ENCODE measurements at regions not wholly inside any gene's neighbourhood (a gene's known extent, or its start where the extent isn't known, plus 50 kb on each side); places are given as distances from the start of the nearest gene placed in this dataset.

DNA sequence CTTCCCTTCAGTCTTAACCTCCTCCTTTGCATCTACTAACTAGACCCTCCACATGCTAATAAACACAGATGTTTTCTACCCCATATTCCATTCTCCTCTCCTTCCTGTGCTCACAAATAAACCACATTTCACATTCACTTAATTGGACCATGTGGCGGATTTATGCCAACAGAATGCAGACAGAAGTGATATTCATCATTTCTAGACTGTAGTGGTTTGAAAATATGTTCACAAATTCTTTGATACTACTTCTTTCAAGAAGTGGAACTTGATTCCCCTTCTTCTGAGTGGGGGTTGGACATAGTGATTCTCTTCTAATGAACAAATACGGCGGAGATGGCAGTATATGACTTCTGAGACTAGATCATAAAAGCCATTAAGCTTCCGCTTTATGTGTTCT lies 73.5 kb upstream of the SPTBN1 start:
- H3K4me1 Mint-ChIP-seq, result peaks cover 4 to 6% of the 10 kb centered on the region in 2 donors
- no peak overlapping the region for H3K27ac Mint-ChIP-seq
- ATAC-seq (replicated peaks) (no peak), DNase-seq (no peak)
- H3K27me3 Mint-ChIP-seq, result peaks cover 16 to 26% of the 10 kb centered on the region in 2 donors
- no peaks in the 10 kb centered on the region for H3K9me3 Mint-ChIP-seq
- no peaks in the 10 kb centered on the region for H3K36me3 Mint-ChIP-seq
- no peak overlapping the region for H3K4me3 Mint-ChIP-seq

DNA sequence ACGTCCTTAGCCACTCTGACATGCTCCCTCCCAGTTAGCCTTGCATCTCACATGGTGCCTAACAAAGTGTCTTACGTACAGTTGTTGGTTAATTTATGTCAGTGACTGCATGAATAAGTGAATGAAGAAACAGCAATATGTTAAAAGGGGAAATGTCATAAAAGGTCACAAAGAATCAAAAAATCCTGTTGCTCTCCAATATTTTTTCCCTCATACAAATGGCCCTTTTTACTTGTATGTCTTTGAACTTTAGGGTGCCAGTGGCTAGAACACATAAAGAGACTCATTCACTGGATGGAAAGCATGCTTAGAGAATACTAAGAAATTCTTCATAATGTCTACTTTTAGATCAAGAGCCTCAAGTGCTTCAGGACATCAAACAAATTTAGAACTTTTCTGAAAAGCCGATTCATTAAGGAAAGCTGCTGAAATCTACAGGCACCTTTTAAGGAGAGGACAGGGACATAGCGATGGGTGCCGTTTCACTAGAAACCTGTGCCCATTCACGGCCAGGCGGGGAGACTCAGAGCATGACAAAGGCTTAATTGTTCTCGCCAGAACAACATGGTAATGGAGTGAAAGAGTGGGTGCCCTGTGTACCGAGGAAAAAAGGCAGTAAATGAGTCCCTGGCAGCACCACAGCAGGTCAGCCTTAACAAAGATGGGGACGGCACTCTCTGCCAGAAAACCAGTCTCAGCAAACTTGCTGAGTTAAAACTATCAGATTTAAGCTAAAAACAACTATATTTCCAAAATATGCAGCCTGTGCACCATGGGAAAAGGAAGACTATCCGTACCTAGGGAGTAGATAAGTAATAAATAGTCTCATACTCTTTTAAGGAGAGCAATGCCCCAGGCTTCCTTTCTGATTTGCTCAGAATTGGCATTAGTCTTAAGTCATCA lies 71.6 kb upstream of the SPTBN1 start:
- H3K9me3 Mint-ChIP-seq, result no peaks in the 10 kb centered on the region
- no peak overlapping the region for H3K4me3 Mint-ChIP-seq
- peaks cover 11 to 22% of the 10 kb centered on the region in 2 donors for H3K27me3 Mint-ChIP-seq
- no peak overlapping the region for H3K27ac Mint-ChIP-seq
- peaks cover 4 to 6% of the 10 kb centered on the region in 2 donors for H3K4me1 Mint-ChIP-seq
- no peak for ATAC-seq (replicated peaks)
- DNase-seq, result no peak
- H3K36me3 Mint-ChIP-seq, result no peaks in the 10 kb centered on the region

DNA sequence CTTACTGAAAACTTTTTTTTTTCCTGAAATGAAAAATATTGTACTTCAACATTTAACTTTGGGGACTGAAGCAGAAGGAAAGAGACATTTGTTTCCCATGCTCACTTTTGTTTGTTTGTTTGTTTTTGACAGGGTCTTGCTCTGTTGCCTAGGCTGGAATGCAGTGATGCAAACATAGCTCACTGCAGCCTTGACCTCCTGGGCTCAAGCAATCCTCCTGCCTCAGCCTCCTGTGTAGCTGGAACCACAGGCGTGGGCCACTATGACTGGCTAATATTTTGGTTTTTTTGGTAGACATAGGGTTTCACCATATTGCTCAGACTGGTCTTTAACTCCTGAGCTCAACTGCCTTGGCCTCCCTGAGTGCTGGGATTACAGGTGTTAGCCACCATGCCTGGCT lies 70.9 kb upstream of the SPTBN1 start:
- H3K4me3 Mint-ChIP-seq, result no peak overlapping the region

GRCh38 chr2:54386585-54386984 lies 69.5 kb upstream of the SPTBN1 start:
- no peak overlapping the region for H3K4me3 Mint-ChIP-seq
- H3K4me1 Mint-ChIP-seq, result no peaks in the 10 kb centered on the region
- H3K27me3 Mint-ChIP-seq, result peaks cover 0 to 10% of the 10 kb centered on the region in 2 donors
- H3K27ac Mint-ChIP-seq, result no peak overlapping the region
- no peaks in the 10 kb centered on the region for H3K36me3 Mint-ChIP-seq
- no peaks in the 10 kb centered on the region for H3K9me3 Mint-ChIP-seq
- DNase-seq, result no peak
- ATAC-seq (replicated peaks), result no peak

More for the DNA sequence above, 70.9 kb upstream of the SPTBN1 start:
- ATAC-seq (replicated peaks) (no peak), DNase-seq (no peak)
- Mint-ChIP-seq H3K36me3 (no peaks in the 10 kb centered on the region), H3K9me3 (no peaks in the 10 kb centered on the region), H3K27me3 (peaks cover 6 to 20% of the 10 kb centered on the region in 2 donors), H3K4me1 (peaks cover 3 to 6% of the 10 kb centered on the region in 2 donors), H3K27ac (no peak overlapping the region)

DNA sequence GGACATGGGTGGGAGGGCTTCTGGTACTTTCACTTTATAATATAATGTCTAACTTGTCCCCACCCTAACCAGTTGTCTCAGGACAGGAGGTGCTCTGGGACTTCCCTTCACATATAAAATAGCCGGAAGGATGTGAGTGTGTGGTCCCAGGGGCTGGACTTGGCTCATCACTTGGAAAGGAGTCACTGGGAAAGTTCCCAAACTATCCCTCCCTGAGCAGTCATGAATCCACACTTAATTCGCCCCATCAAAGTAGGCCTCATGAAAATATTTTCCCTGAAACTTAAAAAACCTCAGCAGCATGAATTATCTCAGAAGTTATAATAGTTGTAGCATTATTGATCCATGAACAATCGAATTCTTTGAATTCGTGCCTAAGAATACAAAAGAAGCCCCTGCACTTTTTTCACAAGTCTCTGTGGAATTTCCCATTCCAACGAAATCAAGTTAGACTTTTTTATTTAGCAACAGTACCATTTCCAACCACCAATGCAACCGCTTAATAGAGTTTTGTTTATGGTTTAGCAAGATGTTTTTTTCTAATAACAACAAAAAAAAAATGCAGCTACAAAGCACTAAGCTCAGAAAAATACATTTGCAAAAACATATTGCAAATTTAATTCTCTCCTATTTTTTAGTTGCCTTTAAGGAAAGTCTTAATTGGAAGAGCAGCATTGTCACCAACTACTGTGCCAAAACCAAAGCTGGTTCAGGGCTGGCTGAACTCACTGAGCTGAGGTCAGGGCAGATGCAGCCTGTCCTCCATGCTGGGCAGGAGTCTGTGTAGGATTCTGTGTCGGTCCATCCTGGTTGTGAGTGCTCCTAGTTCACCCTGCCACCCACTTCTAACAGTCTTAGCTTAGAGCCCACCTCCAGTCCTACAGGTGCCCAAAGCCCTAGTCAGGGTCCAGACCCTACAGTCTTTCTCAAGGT lies 68.8 kb upstream of the SPTBN1 start:
- DNase-seq (no peak), ATAC-seq (replicated peaks) (no peak)
- Mint-ChIP-seq H3K4me1 (no peaks in the 10 kb centered on the region), H3K27ac (no peak overlapping the region), H3K9me3 (no peaks in the 10 kb centered on the region), H3K36me3 (no peaks in the 10 kb centered on the region), H3K27me3 (peaks cover 0 to 10% of the 10 kb centered on the region in 2 donors), H3K4me3 (no peak overlapping the region)

DNA sequence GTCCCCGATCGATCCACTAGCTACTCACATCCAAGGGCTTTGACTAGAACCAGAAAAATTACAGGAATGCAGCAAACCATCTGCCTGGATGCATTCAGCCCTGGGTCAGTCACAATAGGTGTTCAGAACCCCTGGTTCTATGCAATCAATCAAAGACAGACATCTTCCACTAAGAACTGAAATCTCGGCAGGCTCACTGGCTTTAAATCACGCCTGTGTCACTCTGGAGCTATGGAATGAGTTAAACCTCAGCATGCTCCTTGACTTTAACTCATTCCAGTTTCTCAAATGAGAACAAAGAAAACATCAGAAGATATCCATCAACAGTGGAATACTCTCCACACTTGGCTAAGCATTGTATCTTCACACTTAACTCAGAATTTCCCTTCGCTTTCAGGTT lies 68.1 kb upstream of the SPTBN1 start:
- H3K9me3 Mint-ChIP-seq, result no peaks in the 10 kb centered on the region
- H3K4me3 Mint-ChIP-seq, result no peak overlapping the region
- no peaks in the 10 kb centered on the region for H3K4me1 Mint-ChIP-seq
- ATAC-seq (replicated peaks) (no peak), DNase-seq (no peak)
- peaks cover 0 to 10% of the 10 kb centered on the region in 2 donors for H3K27me3 Mint-ChIP-seq
- no peak overlapping the region for H3K27ac Mint-ChIP-seq
- no peaks in the 10 kb centered on the region for H3K36me3 Mint-ChIP-seq

- H3K27me3 Mint-ChIP-seq, result peaks cover 0 to 9% of the 10 kb centered on the region in 2 donors
- peaks cover 0 to 3% of the 10 kb centered on the region in 2 donors for H3K9me3 Mint-ChIP-seq
- H3K36me3 Mint-ChIP-seq, result peaks cover 0 to 4% of the 10 kb centered on the region in 2 donors
- H3K27ac Mint-ChIP-seq, result no peak overlapping the region
- ATAC-seq (replicated peaks) (no peak), DNase-seq (no peak)
- H3K4me1 Mint-ChIP-seq, result peaks cover 4 to 9% of the 10 kb centered on the region in 2 donors
- H3K4me3 Mint-ChIP-seq, result no peak overlapping the region
Observed at GRCh38 chr2:54392555-54393324, 63.4 kb upstream of the SPTBN1 start.

DNA sequence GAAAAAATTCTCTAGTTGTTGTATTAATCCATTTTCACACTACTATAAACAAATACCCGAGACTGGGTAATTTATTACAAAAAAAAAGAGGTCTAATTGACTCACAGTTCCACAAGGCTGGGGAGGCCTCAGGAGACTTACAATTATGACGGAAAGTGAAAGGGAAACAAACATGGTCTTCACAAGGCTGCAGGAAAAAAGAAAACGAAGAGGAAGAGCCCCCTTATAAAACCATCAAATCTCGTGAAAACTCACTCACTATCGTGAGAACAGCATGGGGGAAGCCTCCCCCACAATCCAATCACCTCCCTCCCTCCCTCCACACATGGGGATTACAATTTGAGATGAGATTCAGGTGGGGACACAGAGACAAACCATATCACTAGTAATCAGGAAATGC lies 61.7 kb upstream of the SPTBN1 start:
- Mint-ChIP-seq H3K4me3 (peak overlapping the region; percentile 18 to 23), H3K27me3 (peaks cover 4 to 10% of the 10 kb centered on the region in 2 donors), H3K27ac (peak overlapping the region; percentile 68), H3K4me1 (peaks cover 4 to 9% of the 10 kb centered on the region in 2 donors), H3K36me3 (peaks cover 0 to 4% of the 10 kb centered on the region in 2 donors), H3K9me3 (peaks cover 0 to 3% of the 10 kb centered on the region in 2 donors)
- ATAC-seq (replicated peaks), result peak; percentile 59 to 69
- peak; percentile 9 for DNase-seq

DNA sequence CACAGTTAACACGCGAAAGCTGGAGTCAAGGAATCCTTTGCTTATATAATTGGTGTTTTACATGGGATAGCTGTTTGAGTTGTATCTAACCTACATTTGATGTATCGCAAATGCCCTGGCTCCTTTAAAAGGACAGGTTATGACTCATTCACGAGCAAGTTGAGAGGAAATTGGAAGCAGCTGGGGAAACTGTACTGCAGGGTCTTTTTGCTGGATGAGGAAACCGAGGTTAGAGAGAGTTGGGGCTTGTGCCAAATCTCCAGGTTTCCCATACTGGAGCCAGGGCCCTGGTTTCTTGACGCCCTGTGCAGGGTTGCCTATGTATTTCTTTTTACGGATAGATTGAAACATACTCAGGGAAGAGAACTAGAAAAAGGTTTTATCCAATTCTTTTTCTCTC lies 60.0 kb upstream of the SPTBN1 start:
- H3K27ac Mint-ChIP-seq, result no peak overlapping the region
- H3K27me3 Mint-ChIP-seq, result peaks cover 18 to 26% of the 10 kb centered on the region in 2 donors
- DNase-seq, result no peak
- ATAC-seq (replicated peaks), result no peak
- peaks cover 0 to 3% of the 10 kb centered on the region in 2 donors for H3K9me3 Mint-ChIP-seq
- peaks cover 0 to 4% of the 10 kb centered on the region in 2 donors for H3K36me3 Mint-ChIP-seq
- no peak overlapping the region for H3K4me3 Mint-ChIP-seq
- H3K4me1 Mint-ChIP-seq, result peaks cover 4 to 9% of the 10 kb centered on the region in 2 donors

GRCh38 chr2:54396798-54397197 lies 59.3 kb upstream of the SPTBN1 start:
- no peak overlapping the region for H3K4me3 Mint-ChIP-seq
- no peak for DNase-seq
- peaks cover 4 to 9% of the 10 kb centered on the region in 2 donors for H3K4me1 Mint-ChIP-seq
- peaks cover 22 to 33% of the 10 kb centered on the region in 2 donors for H3K27me3 Mint-ChIP-seq
- no peak overlapping the region for H3K27ac Mint-ChIP-seq
- ATAC-seq (replicated peaks), result no peak
- peaks cover 0 to 3% of the 10 kb centered on the region in 2 donors for H3K9me3 Mint-ChIP-seq
- H3K36me3 Mint-ChIP-seq, result peaks cover 0 to 4% of the 10 kb centered on the region in 2 donors

DNA sequence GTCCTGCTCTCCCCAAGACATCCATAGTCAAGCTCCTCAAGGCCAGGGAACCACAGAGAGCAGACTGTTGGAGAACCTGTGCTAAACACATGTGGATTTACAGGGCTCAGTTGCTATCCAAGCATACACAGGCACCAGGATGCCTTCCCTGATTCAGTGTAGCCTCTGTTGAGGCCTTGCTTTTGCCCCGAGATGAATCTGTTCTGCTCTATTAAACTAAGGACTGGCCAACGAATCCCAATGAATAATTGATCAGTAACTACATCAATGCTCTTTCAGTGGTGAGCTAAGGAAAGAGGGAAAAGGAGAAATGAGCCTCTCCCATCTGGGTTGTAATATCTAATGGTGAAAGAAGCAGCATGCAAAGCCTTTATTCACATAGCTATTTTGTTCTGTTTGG lies 58.7 kb upstream of the SPTBN1 start:
- Mint-ChIP-seq H3K9me3 (peaks cover 0 to 3% of the 10 kb centered on the region in 2 donors), H3K27me3 (peaks cover 25 to 39% of the 10 kb centered on the region in 2 donors), H3K4me1 (peaks cover 4 to 9% of the 10 kb centered on the region in 2 donors), H3K36me3 (peaks cover 0 to 4% of the 10 kb centered on the region in 2 donors), H3K4me3 (no peak overlapping the region), H3K27ac (no peak overlapping the region)
- DNase-seq (no peak), ATAC-seq (replicated peaks) (no peak)

DNA sequence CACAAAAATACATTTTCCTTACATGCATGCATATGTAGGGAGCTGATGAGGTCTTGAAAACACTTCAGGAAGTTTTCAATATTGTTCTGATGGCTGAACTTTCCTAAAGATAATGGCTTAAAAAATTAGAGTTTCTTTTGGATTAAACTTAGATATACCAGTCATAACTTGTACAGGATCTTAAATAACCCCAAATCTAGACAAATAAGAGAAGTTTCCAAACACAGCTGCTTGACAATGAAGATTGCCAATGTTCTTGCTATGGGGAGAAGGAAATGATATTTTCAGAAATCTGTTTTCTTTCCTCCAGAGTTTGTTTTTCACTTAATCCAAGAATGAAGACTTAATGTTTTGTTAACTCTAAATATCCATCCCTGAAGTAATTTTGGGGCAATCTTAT lies 54.6 kb upstream of the SPTBN1 start:
- no peak overlapping the region for H3K4me3 Mint-ChIP-seq
- H3K27me3 Mint-ChIP-seq, result peaks cover 45 to 52% of the 10 kb centered on the region in 2 donors
- no peaks in the 10 kb centered on the region for H3K9me3 Mint-ChIP-seq
- H3K4me1 Mint-ChIP-seq, result peaks cover 2 to 4% of the 10 kb centered on the region in 2 donors
- H3K27ac Mint-ChIP-seq, result no peak overlapping the region
- no peak for DNase-seq
- no peaks in the 10 kb centered on the region for H3K36me3 Mint-ChIP-seq
- no peak for ATAC-seq (replicated peaks)

GRCh38 chr2:54402350-54402749 lies 53.8 kb upstream of the SPTBN1 start:
- peaks cover 4% of the 10 kb centered on the region in 2 donors for H3K4me1 Mint-ChIP-seq
- no peaks in the 10 kb centered on the region for H3K36me3 Mint-ChIP-seq
- no peak overlapping the region for H3K4me3 Mint-ChIP-seq
- DNase-seq, result no peak
- ATAC-seq (replicated peaks), result no peak
- H3K9me3 Mint-ChIP-seq, result no peaks in the 10 kb centered on the region
- no peak overlapping the region for H3K27ac Mint-ChIP-seq
- H3K27me3 Mint-ChIP-seq, result peaks cover 51 to 59% of the 10 kb centered on the region in 2 donors

Data from stimulated activated naive B cell treated with anti-CD40 and anti-IgM and Interleukin-4, amounts not matched to agents 10 μg/mL and 1 μg/mL and 100 μg/mL, for 72 hours (primary cell).